OCI-LY3 (cell line): ENCODE measurements at regions not wholly inside any gene's neighbourhood (a gene's known extent, or its start where the extent isn't known, plus 50 kb on each side); places are given as distances from the start of the nearest gene placed in this dataset.

Experiments
- CTCF ChIP-seq: fragments of 200-600, 300-600 bp; sonication (generic); IDR thresholded peaks from 2 replicates; pipeline ENCODE4 v1.5.1; 2014; ENCODE audit warnings: antibody characterized with exemption, low read length, low read depth
- EZH2phosphoT487 ChIP-seq: fragments of 200-600 bp; shearing (Covaris generic); IDR thresholded peaks from 2 replicates; pipeline ENCODE4 v1.6.1; 2018; ENCODE audit warnings: antibody characterized with exemption, mixed run types, low read depth

GRCh38 chr2:143835481-143835880 lies 684.4 kb downstream of the ZEB2 start:
- TF ChIP-seq CTCF, result no peak
- TF ChIP-seq EZH2phosphoT487, result no peak
